ENCODE measurements at regions not wholly inside any gene's neighbourhood (a gene's known extent, or its start where the extent isn't known, plus 50 kb on each side); places are given as distances from the start of the nearest gene placed in this dataset.

DNA sequence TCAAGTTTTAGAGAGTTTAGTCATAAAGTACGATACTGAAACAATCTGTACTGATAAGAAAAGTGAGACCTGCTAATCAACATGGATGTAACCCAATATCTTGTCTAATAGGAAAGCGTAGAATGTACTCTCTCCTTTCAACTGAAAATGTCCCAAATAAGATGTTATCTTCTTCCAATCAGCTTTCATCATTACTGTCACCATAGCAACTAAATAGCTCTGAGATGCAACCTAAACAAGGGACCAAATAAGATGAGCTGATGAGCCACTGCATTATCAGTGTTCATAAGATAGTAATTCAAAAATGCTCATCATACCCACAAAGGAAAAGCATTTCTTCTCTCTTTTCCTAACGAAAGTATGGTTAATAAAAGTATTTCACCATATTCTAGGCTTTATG lies 1108.3 kb upstream of the MAP3K7 start:
- H3K27me3 ChIP-seq (ENCODE audit: control insufficient read depth in 3 of 3, insufficient read depth in 3 of 3, low read length in 2 of 3) = no peaks in the 10 kb centered on the region
- H3K4me1 ChIP-seq (ENCODE audit: control insufficient read depth in 5 of 5, insufficient read depth in 5 of 5, low read length in 5 of 5) = no peaks in the 10 kb centered on the region
- 78 to 88% methylated on average over 3 of the region's 3 CpGs for WGBS, 2 donors
- DNase-seq (no peak), ATAC-seq (ENCODE audit: insufficient read depth, low FRiP score) (no peak)
- H3K9ac ChIP-seq (ENCODE audit: insufficient read depth in 1 of 2, low read length in 2 of 2) = no peak overlapping the region
- TF ChIP-seq, protein P1, sequence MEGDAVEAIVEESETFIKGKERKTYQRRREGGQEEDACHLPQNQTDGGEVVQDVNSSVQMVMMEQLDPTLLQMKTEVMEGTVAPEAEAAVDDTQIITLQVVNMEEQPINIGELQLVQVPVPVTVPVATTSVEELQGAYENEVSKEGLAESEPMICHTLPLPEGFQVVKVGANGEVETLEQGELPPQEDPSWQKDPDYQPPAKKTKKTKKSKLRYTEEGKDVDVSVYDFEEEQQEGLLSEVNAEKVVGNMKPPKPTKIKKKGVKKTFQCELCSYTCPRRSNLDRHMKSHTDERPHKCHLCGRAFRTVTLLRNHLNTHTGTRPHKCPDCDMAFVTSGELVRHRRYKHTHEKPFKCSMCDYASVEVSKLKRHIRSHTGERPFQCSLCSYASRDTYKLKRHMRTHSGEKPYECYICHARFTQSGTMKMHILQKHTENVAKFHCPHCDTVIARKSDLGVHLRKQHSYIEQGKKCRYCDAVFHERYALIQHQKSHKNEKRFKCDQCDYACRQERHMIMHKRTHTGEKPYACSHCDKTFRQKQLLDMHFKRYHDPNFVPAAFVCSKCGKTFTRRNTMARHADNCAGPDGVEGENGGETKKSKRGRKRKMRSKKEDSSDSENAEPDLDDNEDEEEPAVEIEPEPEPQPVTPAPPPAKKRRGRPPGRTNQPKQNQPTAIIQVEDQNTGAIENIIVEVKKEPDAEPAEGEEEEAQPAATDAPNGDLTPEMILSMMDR (IDR thresholded peaks at IDR 0.05; ENCODE audit: control extremely low read depth, extremely low read depth) = no peak
- no peaks in the 10 kb centered on the region for H3K9me3 ChIP-seq (ENCODE audit: control insufficient read depth in 4 of 4, insufficient read depth in 3 of 4, low read length in 3 of 4)
- H3K36me3 ChIP-seq (ENCODE audit: control insufficient read depth in 4 of 4, insufficient read depth in 4 of 4, low read length in 4 of 4) = no peaks in the 10 kb centered on the region
- H3K27ac ChIP-seq (ENCODE audit: low read depth in 1 of 2, low read length in 1 of 2) = no peak overlapping the region
- no peak overlapping the region for H3K4me3 ChIP-seq

DNA sequence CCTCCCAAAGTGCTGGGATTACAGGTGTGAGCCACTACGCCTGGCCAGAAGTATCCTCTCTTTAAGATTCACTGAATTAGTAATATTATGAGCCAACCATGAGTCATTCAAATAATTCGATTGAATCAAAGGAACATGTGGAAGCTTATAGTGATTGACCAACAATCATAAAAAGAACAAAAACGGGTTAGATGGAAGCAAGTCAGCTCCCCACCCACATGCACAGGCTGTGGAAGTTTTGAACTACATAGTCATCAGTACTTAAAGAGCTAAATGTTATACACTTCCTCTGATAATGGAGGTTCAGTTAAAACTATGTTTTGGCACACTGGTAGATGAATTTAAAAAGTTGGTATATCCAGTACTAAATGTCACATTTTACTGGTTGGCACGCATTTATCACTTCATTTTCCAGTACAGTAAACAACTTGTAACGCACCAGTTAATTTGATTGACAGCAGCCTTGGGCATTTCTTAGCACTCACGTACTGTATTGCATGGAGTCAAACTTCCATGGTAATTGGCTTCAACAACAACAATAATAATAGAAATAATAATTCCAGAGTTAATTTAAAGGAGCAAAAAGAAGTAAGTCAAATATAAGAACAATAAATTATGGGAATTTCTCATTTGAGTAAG lies 1107.3 kb upstream of the MAP3K7 start:
- no peak overlapping the region for H3K4me3 ChIP-seq
- no peak overlapping the region for H3K9ac ChIP-seq (ENCODE audit: insufficient read depth in 1 of 2, low read length in 2 of 2)
- H3K9me3 ChIP-seq (ENCODE audit: control insufficient read depth in 4 of 4, insufficient read depth in 3 of 4, low read length in 3 of 4) = no peaks in the 10 kb centered on the region
- ATAC-seq (ENCODE audit: insufficient read depth, low FRiP score) (no peak), DNase-seq (no peak)
- WGBS, 2 donors = 77 to 86% methylated on average over 6 of the region's 6 CpGs
- no peaks in the 10 kb centered on the region for H3K27me3 ChIP-seq (ENCODE audit: control insufficient read depth in 3 of 3, insufficient read depth in 3 of 3, low read length in 2 of 3)
- no peak overlapping the region for H3K27ac ChIP-seq (ENCODE audit: low read depth in 1 of 2, low read length in 1 of 2)
- no peaks in the 10 kb centered on the region for H3K4me1 ChIP-seq (ENCODE audit: control insufficient read depth in 5 of 5, insufficient read depth in 5 of 5, low read length in 5 of 5)
- TF ChIP-seq, protein P1 (IDR thresholded peaks at IDR 0.05; ENCODE audit: control extremely low read depth, extremely low read depth) = no peak
- no peaks in the 10 kb centered on the region for H3K36me3 ChIP-seq (ENCODE audit: control insufficient read depth in 4 of 4, insufficient read depth in 4 of 4, low read length in 4 of 4)

DNA sequence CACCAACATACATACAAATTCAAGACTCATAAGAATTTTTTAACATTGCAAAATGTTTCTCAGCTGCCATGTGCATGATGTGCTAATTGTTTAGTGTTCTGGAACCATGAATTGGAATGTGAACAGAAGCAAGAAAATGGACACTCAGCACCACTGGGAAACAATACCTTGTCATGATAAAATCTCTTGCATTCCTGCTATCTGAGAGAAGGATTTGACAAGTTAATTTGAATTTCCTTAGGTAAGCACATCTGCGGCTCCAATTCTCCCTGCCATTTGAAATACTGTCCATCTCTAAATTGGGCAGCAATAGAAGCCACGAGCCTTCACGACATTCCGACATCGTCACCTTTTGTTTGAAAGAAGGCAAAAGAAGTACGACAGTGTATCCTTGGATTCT lies 1104.6 kb upstream of the MAP3K7 start:
- Histone ChIP-seq H3K27ac (ENCODE audit: low read depth in 1 of 2, low read length in 1 of 2) (no peak overlapping the region), H3K9ac (ENCODE audit: insufficient read depth in 1 of 2, low read length in 2 of 2) (no peak overlapping the region), H3K9me3 (ENCODE audit: control insufficient read depth in 4 of 4, insufficient read depth in 3 of 4, low read length in 3 of 4) (no peaks in the 10 kb centered on the region), H3K36me3 (ENCODE audit: control insufficient read depth in 4 of 4, insufficient read depth in 4 of 4, low read length in 4 of 4) (no peaks in the 10 kb centered on the region), H3K4me3 (no peak overlapping the region), H3K27me3 (ENCODE audit: control insufficient read depth in 3 of 3, insufficient read depth in 3 of 3, low read length in 2 of 3) (no peaks in the 10 kb centered on the region), H3K4me1 (ENCODE audit: control insufficient read depth in 5 of 5, insufficient read depth in 5 of 5, low read length in 5 of 5) (no peaks in the 10 kb centered on the region)
- no peak for ATAC-seq (ENCODE audit: insufficient read depth, low FRiP score)
- 85 to 86% methylated on average over 6 of the region's 6 CpGs for WGBS, 2 donors
- TF ChIP-seq, protein P1 (IDR thresholded peaks at IDR 0.05; ENCODE audit: control extremely low read depth, extremely low read depth) = no peak
- DNase-seq = no peak

DNA sequence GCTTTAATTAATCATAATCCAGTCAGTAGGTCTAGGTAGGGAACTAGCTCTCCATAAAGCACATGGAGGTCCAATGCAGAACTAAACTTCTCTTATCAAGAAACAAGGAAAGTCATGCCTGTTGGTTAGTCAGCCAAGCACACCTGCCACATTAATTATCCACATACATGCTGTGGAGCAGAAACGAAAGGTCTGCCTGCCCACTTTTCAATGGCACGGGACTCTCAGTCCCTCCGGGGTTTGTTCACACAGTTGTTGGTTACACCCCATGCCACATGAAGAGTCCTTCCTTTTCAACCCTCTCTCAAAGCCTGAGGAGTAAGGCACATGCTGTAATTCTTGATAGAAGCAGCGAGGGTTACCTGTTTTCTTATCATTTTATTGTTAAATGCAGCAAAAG lies 1096.4 kb upstream of the MAP3K7 start:
- TF ChIP-seq, protein P1 (IDR thresholded peaks at IDR 0.05; ENCODE audit: control extremely low read depth, extremely low read depth) = no peak
- H3K9ac ChIP-seq (ENCODE audit: insufficient read depth in 1 of 2, low read length in 2 of 2) = no peak overlapping the region
- no peak overlapping the region for H3K4me3 ChIP-seq
- no peaks in the 10 kb centered on the region for H3K9me3 ChIP-seq (ENCODE audit: control insufficient read depth in 4 of 4, insufficient read depth in 3 of 4, low read length in 3 of 4)
- DNase-seq = no peak
- no peaks in the 10 kb centered on the region for H3K27me3 ChIP-seq (ENCODE audit: control insufficient read depth in 3 of 3, insufficient read depth in 3 of 3, low read length in 2 of 3)
- no peaks in the 10 kb centered on the region for H3K4me1 ChIP-seq (ENCODE audit: control insufficient read depth in 5 of 5, insufficient read depth in 5 of 5, low read length in 5 of 5)
- H3K36me3 ChIP-seq (ENCODE audit: control insufficient read depth in 4 of 4, insufficient read depth in 4 of 4, low read length in 4 of 4) = no peaks in the 10 kb centered on the region
- 85 to 87% methylated on average over 4 of the region's 4 CpGs for WGBS, 2 donors
- ATAC-seq (ENCODE audit: insufficient read depth, low FRiP score) = no peak
- H3K27ac ChIP-seq (ENCODE audit: low read depth in 1 of 2, low read length in 1 of 2) = no peak overlapping the region

Measured in lung (tissue), 11 donors.